ENCODE measurements at regions not wholly inside any gene's neighbourhood (a gene's known extent, or its start where the extent isn't known, plus 50 kb on each side); places are given as distances from the start of the nearest gene placed in this dataset.

DNA sequence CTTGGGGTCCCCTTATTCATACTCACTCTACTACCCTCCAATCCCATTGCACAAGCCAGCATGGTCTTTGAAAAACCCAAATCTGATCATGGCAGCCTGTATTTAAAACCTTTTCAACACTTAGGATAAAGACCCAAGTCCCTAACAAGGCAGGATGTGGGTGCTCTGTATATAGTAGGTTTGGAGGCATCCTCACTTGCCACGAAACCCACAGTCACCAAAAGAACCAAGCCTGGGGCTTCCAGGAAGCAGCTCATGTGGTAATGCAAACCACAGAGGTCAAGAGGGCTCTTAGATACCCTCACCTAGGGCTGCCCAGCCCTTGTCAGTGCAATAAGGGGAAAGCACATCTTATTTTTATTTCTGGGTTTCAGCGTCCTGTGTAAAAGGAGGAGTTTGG lies 218.6 kb upstream of the ASIC2 start:
- no peak for DNase-seq (ENCODE audit: low read depth in 2 of 3, low spot score in 1 of 3)

DNA sequence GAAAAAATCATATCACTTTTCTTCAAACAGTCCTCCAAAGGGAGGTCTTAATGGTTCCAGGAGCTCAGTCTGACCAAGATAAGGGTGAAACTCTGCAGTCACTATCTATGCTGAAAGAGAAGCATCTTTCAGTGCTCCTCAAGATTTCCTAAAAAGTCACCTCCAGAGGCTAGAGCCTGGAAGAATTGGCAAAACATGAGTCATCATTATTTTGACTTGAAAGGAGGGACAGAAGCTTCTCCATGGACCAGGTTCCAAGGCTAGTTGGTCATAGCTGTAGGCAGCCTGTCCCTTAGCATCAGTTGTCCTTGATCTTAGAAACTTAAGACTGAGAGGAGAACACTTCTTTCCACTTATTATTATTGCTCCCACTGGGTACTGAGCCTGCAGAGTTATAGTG lies 219.0 kb upstream of the ASIC2 start:
- no peak for DNase-seq (ENCODE audit: low read depth in 2 of 3, low spot score in 1 of 3)

DNA sequence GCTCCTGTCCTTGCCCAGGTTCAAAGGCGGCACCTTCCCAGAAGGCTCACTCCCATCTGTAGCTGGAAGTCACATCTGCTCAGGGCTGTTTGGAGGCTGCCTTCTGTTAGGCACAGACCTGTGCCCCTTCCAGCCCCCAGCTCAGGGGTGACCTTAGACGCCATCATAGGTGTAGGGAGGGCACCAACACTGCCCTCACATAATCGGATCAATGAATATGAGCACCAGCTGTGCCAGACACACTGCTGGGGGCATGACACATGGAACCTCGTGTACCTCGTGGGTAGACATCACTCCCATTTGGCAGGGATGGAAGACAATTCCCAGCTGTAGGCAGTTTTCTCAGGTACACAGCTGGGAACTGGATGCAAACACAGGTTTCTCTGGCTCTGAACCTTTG lies 220.7 kb upstream of the ASIC2 start:
- DNase-seq (ENCODE audit: low read depth in 2 of 3, low spot score in 1 of 3), result no peak

DNA sequence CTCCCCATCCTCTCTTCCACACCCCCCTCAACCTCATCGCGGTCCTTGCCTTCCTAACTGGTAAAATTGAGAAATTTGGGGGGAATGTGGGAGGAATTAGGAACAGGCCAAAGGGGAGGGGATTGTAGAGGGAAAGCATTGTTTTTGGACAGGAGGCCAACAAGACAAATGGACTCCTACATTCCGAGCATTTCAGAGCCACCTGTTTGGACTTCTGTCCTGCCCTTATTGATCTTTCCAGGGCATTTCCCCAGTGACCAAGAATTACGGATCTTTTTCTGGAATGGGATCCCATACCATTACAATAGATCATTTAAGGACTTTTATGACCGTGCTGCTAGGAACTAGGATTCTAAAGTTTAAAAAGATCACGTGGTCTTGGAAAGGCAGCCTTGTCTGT lies 221.3 kb upstream of the ASIC2 start:
- no peak for DNase-seq (ENCODE audit: low read depth in 2 of 3, low spot score in 1 of 3)

DNA sequence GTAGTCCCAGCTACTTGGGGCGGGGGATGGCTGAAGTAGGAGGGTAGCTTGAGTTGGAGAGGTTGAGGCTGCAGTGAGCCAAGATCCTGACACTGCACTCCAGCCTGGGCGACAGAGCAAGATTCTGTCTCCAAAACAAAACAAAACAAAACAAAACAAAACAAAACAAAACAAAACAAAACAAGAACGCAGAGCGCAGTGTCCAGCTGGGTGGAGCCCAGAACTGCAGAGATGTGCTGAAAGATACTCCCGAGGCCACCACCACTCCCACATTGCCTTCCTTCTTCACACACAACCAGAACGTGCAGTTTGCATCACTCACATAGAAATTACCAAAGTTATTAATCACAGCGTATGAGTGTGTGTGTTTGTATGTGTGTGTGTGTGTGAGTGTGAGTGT lies 222.9 kb upstream of the ASIC2 start:
- no peak for DNase-seq (ENCODE audit: low read depth in 2 of 3, low spot score in 1 of 3)

DNA sequence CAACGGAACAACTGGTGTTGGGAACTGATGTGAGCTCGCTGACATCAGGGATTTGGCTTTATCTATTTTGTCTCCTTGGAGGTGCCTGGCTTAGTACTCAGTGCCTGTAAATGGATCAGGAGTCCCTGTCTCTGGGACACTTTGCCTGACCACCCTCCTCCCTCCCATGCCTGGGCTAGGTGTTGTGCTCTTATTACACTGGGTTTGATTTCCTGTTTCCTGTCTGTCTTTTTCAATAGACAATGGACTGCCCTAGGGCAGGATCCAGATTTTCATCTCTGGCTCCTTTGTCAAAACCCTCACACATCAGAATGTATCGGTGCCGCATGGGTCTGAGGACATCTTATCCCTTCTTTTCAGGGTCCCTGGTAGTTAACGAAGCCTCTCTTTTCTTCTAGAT lies 223.6 kb upstream of the ASIC2 start:
- DNase-seq (ENCODE audit: low read depth in 2 of 3, low spot score in 1 of 3), result no peak

DNA sequence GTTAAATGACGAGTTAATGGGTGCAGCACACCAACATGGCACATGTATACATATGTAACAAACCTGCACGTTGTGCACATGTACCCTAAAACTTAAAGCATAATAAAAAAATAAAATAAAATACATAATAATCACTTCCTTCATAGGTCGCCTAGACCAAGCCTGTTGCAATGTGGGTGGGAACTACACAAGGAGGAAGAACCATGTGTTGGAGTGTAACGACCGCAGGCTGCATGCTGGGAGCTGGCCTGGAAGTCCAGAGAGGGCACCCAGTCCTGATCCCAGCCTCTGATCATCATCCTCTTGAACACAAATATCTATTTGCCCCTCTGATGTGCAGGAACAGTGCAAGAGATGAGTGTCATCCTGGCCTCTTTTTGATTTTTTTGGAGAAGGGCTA lies 224.7 kb upstream of the ASIC2 start:
- DNase-seq (ENCODE audit: low read depth in 2 of 3, low spot score in 1 of 3), result no peak

DNA sequence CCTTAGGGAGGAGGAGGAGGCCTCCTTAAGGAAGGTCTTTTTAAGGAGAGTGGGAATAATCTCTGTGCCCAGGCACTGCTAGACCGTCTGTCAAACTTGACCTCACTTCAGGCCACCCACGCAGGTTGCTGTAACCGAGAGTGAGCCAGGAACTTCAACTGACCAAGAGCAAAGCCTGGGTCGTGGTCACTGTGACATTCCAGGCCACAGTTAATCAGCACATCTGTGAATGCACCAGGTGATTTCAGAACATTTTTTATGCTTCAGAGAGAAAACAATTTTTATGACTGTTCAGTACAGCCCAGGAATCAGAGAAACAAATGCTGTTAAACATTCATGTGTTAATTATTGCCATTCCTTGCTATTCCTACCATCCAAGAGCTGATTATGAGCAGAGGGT lies 226.6 kb upstream of the ASIC2 start:
- no peak for DNase-seq (ENCODE audit: low read depth in 2 of 3, low spot score in 1 of 3)

DNA sequence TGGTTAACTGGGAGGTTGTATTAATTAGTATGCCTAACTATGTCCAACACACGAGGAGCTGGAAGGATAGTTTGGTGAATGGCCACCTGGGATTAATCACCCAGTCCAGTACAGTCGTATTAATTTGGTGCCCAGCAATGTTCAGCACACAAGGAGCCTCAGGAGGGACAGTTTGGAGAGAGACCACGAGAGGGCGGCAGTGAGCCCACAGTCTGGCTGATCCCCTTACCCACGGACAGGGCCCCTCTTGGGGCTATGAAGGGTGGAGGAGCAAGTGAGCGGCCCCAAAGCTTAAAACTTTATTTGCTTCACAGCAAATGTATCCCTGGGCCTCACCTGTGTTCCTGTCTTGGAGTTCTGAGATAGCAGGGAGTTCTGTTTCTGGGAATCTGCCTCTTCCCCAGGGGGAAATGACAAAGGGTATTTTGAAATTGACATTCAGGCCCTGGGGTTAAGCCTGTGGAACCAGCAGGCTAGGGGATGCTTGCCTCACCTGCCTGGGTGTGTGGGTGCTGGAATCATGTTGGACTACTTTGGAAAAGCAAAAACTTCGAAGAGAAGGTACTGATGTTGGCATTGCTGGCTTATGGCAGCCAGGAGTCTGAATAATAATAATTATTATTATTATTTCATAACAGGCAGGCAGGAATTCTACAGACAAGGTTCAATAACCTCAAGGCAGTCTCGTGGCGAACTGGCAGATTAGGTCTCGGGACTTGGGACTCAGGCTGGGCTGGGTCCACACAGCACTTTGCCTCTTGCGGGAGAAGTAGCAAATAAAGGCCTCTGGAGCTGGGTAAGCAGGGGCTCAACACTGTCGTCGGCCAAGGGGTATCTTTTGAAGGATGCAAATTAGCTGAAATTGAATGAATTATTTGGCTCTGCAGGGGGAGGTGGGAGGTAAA lies 227.6 kb upstream of the ASIC2 start:
- DNase-seq (ENCODE audit: low read depth in 2 of 3, low spot score in 1 of 3), result peak; percentile 20 to 46 (median 25)

DNA sequence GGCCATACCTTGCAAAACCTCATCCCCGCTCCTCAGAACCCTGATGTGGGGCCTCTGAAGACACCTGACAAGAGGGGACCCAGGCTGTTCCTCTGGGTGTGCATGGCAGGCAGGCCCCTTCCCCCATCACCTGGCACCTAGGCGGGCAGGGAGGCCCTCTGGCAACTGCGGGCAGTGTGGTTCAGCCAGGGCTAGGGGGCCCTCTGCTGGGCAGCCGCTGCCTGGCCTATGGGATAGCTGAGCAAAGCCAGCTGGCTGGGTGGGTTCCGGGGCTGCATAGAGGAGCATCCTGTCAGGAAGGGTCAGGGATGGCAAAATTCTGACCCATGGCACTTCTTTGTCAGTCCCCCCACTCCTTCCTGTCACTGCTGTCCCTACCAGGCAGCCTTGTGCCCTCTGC lies 228.7 kb upstream of the ASIC2 start:
- no peak for DNase-seq (ENCODE audit: low read depth in 2 of 3, low spot score in 1 of 3)

DNA sequence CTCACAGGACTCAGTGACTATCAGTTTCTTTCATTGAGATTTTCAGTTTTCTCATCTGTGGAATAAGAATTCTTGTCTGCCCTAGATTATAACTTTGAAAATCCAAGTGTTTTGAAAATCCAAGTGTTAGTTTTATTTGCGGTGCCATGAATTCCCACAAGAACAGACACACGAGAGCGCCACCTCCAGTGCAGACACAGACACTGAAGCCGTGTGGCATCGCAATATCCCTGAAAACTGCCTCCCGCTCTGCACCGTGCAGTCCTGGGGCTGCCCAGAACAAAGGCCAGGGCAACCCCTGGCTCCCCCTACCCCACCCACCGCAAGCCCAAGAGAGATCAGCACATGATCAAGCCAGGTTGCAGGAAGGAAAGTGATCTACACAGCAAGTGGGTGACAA lies 229.5 kb upstream of the ASIC2 start:
- DNase-seq (ENCODE audit: low read depth in 2 of 3, low spot score in 1 of 3), result no peak

DNA sequence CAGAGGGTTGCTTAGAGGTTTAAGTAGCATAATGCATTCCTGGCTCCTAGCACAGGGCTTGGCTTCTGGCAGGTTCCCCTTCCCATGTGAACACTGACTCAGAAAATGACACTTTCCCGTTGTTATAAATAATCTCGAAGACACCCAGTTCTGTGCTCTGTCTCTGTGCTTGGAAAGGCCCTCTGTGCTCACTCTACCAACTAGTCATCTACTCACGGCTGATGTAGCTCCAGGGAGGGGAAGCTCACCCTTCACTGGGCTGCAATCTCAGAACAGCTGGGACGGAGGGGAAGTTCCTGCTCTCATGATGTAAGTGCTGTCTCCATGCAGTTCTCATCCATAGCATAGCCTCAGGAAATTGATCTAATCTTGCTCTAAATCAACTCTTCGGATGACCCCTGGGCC lies 230.5 kb upstream of the ASIC2 start:
- no peak for DNase-seq (ENCODE audit: low read depth in 2 of 3, low spot score in 1 of 3)

DNA sequence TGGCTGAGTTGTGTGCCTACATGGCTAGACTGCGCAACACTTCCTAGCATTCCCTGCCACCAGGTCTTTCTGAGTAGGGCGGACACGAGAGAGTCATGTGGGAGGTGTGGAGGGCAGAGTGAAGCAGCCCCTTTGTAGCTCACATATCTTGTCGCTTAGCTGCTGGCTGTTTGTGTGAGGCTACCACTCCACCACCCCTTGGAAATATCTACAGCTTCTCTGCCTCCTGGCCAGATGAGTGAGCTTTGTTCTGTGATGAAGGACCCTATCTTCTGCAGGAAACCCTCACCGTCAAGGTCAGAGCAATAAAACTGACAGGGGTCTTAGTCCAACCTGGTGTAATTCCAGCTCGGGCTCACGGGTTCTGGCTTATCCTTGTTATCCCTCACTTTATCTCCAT lies 232.1 kb upstream of the ASIC2 start:
- DNase-seq (ENCODE audit: low read depth in 2 of 3, low spot score in 1 of 3), result no peak

DNA sequence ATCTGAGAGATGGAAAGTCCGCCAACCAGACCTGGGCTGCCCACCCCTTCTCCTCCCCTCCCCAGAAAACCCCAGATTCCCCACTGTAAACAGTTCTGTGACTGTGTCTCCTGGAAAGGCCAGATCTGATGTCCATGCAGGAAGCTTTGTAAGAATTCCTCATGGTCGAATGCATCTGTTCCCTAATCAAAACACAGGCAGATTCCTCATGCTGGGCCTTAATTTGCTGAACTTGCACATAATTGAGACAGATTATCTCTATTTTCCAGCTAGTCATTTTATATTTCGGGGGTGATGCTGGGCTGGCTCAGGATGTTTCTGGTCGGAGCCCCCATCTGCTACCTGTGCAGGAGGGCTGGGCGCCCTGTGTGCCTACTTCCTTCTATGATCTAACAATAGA lies 233.6 kb upstream of the ASIC2 start:
- no peak for DNase-seq (ENCODE audit: low read depth in 2 of 3, low spot score in 1 of 3)

DNA sequence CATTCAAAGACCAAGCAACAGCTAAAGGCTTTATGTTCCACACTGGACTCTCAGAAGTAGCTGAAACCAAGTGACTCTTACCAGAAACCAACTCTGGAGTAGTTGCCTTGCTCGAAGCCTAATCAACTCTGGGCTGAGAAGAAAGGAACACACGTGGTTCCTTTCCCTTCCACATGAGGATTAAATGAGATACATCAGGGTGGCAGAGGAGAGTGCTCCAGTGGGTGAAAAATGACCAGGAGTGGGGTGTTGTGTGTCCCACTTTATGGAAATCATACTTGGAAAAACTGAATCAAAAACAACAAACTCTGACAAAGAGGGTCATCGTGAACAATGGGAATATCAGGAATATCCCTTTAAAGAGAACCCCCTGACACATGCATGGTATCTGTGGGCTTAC lies 234.2 kb upstream of the ASIC2 start:
- no peak for DNase-seq (ENCODE audit: low read depth in 2 of 3, low spot score in 1 of 3)

DNA sequence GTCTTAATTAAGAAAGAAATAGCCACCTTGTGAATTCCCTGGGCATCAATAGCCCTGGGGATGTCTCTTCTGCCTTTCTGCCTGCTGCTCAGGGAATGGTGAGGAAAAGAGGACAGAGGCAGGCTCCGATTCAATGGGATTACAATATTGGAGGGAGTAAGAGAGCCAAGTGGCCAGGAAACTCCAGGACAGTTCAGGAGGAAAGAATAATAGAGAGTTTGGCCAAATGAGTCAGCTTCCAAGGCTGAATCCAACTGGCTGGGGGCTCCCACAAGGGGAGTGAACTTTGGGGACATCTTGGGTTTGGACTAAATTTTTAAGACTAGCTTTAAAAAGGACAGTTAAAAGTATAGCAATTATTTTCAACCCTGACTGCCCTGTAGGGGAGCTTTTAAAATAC lies 235.8 kb upstream of the ASIC2 start:
- DNase-seq (ENCODE audit: low read depth in 2 of 3, low spot score in 1 of 3), result no peak

DNA sequence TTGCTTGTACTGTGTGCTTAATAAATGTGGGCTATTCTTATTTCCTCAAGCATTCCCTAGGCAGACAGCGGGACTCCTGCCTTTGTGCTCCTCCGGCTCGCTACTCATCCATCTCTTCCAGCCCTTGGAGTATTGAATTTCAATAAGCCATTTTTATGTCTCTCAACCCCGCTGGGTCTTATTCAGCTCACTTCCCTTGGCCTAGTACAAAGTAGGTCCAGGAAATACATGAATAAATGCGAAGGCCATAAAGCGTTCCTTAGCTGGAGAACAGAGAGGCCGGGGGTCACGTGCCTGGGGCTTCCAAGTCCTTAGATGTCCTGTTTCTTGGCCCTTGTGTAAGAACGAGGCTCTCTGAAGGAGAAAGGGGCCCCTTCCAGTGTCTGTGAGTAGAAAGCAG lies 236.7 kb upstream of the ASIC2 start:
- no peak for DNase-seq (ENCODE audit: low read depth in 2 of 3, low spot score in 1 of 3)

DNA sequence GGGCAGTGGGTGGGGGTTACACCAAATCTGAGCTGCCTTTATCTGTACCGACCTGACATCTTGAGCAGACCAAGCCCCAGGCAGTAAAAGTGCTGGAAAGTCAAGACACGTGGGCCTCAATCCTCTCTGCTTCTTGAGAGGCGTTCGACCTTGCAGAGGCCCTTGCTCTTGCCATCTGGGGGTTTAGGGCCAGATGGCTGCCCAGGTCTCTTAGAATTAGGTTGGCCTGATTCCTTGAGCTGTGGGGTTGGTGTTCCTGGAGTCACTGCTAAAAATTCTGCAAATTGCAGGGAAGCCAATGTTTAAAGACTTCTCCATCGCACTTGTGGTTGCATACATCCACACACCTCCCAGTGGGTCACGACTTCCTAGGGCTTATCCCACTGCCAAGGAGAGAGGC lies 238.2 kb upstream of the ASIC2 start:
- no peak for DNase-seq (ENCODE audit: low read depth in 2 of 3, low spot score in 1 of 3)

DNA sequence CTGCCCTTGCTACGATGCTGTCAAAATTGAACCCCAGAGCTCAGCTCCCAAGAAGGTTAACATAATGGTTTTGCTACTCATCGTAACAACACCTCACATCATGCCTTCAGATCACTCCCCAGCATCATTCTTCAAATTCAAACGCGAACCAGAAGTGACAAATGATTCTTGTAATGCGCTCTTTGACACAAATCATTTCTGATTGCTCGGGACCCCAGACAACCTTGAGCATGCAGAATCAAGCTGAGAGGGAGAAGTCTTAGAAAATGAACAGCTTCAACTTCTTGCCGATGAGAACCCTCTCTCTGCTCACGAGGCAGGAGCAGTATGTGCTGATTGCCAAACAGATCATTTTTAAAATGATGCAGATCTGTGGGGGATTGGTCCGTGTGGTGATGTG lies 241.0 kb upstream of the ASIC2 start:
- DNase-seq (ENCODE audit: low read depth in 2 of 3, low spot score in 1 of 3), result no peak

DNA sequence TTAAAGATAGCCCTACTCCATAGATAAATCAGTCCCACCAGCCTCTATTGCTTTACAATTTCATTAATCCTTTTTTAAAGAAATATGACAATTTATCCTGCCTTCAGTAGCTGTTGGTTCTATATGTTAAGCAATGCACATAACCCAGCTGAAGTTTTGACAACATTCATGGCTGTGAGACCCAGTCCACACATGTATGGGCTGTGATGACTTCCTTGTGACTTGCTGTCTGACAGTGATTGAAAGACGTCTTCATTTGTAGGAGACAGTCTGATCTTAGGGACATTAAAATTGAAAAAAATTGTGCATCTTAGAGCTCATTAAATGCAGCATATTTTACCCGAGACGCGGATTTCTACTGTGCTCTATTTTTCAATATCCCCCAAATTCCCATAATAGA lies 252.0 kb upstream of the ASIC2 start:
- DNase-seq (ENCODE audit: low read depth in 2 of 3, low spot score in 1 of 3), result no peak

DNA sequence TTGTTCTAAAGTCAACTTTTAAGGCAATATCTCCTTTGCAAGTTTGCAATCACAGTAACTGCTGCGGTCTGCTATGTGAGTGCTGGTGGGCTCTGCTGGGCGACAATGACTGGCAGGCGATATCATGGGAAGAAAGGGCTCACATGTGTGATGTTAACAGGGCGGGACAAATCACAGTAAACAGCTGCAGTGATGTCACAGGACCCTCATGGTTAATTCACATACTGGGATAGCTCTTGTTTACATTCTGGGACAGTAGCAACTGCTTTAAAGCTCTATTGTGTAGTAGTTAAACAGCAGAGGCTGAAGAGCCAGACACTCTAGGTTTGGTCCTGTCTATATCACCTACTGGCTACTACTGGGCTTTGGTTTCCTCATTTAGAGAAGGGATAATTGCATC lies 257.2 kb upstream of the ASIC2 start:
- DNase-seq (ENCODE audit: low read depth in 2 of 3, low spot score in 1 of 3), result no peak

DNA sequence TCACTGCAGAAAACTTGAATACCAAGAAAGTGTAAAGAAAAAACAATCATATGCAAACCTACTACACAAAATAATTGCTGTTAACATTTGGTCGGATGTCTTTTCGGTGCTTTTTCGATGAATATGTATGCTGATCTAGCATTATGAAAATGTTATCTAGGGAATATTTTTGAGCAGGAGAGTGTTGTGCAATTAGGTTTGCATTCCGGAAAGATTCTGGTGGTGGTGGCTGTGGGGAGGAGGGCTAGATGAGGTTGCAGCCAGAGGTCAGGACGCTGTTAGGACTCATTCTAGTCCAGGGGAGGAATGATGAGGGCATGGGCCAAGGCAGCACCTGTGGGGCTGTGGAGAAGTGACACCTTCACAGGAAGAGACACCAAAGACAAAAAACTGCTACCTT lies 258.0 kb upstream of the ASIC2 start:
- no peak for DNase-seq (ENCODE audit: low read depth in 2 of 3, low spot score in 1 of 3)

DNA sequence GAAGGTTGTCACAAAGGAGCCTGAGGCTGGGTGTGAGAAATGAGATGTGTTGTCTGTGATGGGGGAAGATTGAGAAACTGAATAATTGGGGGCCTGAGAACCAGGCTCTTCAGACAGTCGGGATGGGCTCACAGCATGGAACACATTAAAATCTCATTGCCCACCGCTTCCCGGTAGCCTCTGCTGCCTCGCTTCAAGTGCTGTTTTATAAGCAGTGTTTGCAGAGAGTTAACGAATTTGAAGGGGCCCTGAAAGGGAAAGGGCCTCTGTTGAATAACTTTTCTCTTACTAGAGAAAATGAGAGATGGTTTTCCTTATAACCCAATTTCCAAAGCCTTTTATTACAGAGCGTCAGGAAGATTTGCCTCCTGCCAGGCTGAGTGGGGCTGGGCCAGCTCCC lies 258.8 kb upstream of the ASIC2 start:
- DNase-seq (ENCODE audit: low read depth in 2 of 3, low spot score in 1 of 3), result no peak
